ENCODE measurements at regions not wholly inside any gene's neighbourhood (a gene's known extent, or its start where the extent isn't known, plus 50 kb on each side); places are given as distances from the start of the nearest gene placed in this dataset.

DNA sequence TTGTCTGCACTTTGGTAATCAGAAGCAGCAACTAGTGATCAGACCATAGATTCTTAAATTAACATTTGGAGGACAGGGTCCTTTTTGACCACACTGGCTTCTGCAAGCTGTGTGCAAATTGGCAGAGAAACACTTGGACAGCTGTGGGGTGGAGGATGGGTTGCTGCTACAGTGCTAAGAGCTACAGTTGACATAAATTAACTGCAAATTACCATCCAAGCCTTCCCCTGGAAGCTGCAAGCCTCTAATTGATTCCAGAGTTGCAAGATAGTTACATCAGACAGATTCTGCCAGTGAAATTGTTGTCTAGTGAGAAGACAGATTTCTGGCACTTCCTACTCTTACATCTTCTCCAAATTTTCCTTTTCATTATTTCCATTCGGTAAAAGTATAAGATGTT is 517.7 kb downstream of the DIRAS2 start:
- Histone ChIP-seq H3K79me2 (ENCODE audit: insufficient read depth) (no peaks in the 10 kb centered on the region), H3K4me2 (no peak overlapping the region), H3K36me3 (replicated peaks in 1 of 2; ENCODE audit: control insufficient read depth in 1 of 2, insufficient read depth in 2 of 2, low read length in 1 of 2) (no peaks in the 10 kb centered on the region), H3K9ac (no peak overlapping the region), H3K27me3 (ENCODE audit: insufficient read depth) (no peaks in the 10 kb centered on the region), H3K9me2 (no peaks in the 10 kb centered on the region), H3K4me1 (ENCODE audit: control insufficient read depth in 1 of 2, insufficient read depth in 2 of 2, low read depth in 1 of 2, low read length in 1 of 2) (peaks cover 0 to 10% of the 10 kb centered on the region in 2 experiments; a peak in 2 of 4 replicates), H2AFZ (ENCODE audit: low read depth) (no peak overlapping the region), H3K4me3 (ENCODE audit: low read depth in 2 of 2, low read length in 1 of 2) (no peak overlapping the region), H3K27ac (ENCODE audit: low read depth in 2 of 2, low read length in 1 of 2) (peak overlapping the region in 1 of 2 experiments; percentile 93; a peak in 2 of 4 replicates), H4K20me1 (ENCODE audit: insufficient read depth) (no peaks in the 10 kb centered on the region), H3F3A (replicated peaks; ENCODE audit: insufficient read depth) (no peaks in the 10 kb centered on the region), H3K9me3 (no peaks in the 10 kb centered on the region)
- peak; percentile 64 for DNase-seq
- ChIA-PET CTCF (interaction anchor here (0.6 to 2.5 kb wide), 6 partner anchors 12 to 527 kb away, joined by 3 to 7 read pairs (median 3); no protein-coding TSS in a partner anchor), POLR2A (no interaction called here)
- 32% methylated on average over 1 of the region's 1 CpG for whole genome bisulfite sequencing (ENCODE audit: low lambda C conversion rate)
- peak; percentile 70; the same call in 1 of the 2 replicates for TF ChIP-seq RCOR1 (IDR thresholded peaks at IDR 0.05; ENCODE audit: low read length)
- no peak for TF ChIP-seq GABPA (IDR thresholded peaks at IDR 0.05; ENCODE audit: low read depth)
- peak; percentile 47; the same call in 1 of the 2 replicates for TF ChIP-seq FOXJ3 (CRISPR knock-in tag; IDR thresholded peaks at IDR 0.05)
- TF ChIP-seq MXI1 (IDR thresholded peaks at IDR 0.05; ENCODE audit: low read depth, low read length) = peak; percentile 51; the same call in 1 of the 2 replicates
- TF ChIP-seq CHD2 (IDR thresholded peaks at IDR 0.05; ENCODE audit: low read length, partially characterized antibody) = peak; percentile 97
- TF ChIP-seq, protein P1, sequence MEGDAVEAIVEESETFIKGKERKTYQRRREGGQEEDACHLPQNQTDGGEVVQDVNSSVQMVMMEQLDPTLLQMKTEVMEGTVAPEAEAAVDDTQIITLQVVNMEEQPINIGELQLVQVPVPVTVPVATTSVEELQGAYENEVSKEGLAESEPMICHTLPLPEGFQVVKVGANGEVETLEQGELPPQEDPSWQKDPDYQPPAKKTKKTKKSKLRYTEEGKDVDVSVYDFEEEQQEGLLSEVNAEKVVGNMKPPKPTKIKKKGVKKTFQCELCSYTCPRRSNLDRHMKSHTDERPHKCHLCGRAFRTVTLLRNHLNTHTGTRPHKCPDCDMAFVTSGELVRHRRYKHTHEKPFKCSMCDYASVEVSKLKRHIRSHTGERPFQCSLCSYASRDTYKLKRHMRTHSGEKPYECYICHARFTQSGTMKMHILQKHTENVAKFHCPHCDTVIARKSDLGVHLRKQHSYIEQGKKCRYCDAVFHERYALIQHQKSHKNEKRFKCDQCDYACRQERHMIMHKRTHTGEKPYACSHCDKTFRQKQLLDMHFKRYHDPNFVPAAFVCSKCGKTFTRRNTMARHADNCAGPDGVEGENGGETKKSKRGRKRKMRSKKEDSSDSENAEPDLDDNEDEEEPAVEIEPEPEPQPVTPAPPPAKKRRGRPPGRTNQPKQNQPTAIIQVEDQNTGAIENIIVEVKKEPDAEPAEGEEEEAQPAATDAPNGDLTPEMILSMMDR (IDR thresholded peaks at IDR 0.05) = no peak
- TF ChIP-seq, protein P2, sequence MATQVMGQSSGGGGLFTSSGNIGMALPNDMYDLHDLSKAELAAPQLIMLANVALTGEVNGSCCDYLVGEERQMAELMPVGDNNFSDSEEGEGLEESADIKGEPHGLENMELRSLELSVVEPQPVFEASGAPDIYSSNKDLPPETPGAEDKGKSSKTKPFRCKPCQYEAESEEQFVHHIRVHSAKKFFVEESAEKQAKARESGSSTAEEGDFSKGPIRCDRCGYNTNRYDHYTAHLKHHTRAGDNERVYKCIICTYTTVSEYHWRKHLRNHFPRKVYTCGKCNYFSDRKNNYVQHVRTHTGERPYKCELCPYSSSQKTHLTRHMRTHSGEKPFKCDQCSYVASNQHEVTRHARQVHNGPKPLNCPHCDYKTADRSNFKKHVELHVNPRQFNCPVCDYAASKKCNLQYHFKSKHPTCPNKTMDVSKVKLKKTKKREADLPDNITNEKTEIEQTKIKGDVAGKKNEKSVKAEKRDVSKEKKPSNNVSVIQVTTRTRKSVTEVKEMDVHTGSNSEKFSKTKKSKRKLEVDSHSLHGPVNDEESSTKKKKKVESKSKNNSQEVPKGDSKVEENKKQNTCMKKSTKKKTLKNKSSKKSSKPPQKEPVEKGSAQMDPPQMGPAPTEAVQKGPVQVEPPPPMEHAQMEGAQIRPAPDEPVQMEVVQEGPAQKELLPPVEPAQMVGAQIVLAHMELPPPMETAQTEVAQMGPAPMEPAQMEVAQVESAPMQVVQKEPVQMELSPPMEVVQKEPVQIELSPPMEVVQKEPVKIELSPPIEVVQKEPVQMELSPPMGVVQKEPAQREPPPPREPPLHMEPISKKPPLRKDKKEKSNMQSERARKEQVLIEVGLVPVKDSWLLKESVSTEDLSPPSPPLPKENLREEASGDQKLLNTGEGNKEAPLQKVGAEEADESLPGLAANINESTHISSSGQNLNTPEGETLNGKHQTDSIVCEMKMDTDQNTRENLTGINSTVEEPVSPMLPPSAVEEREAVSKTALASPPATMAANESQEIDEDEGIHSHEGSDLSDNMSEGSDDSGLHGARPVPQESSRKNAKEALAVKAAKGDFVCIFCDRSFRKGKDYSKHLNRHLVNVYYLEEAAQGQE (IDR thresholded peaks at IDR 0.05; ENCODE audit: low read depth, low read length) = no peak
- no peak; the same call in 1 of the 2 replicates for TF ChIP-seq RFX5 (IDR thresholded peaks at IDR 0.05; ENCODE audit: low read length)
- no peak for TF ChIP-seq EZH2phosphoT487 (IDR thresholded peaks at IDR 0.05; ENCODE audit: borderline replicate concordance, low read depth)
- TF ChIP-seq POLR2AphosphoS5 (IDR thresholded peaks at IDR 0.05; ENCODE audit: low read depth, low read length) = no peak
- peak; percentile 51 for TF ChIP-seq GATA2 (CRISPR knock-in tag; IDR thresholded peaks at IDR 0.05)
- TF ChIP-seq, protein P3, sequence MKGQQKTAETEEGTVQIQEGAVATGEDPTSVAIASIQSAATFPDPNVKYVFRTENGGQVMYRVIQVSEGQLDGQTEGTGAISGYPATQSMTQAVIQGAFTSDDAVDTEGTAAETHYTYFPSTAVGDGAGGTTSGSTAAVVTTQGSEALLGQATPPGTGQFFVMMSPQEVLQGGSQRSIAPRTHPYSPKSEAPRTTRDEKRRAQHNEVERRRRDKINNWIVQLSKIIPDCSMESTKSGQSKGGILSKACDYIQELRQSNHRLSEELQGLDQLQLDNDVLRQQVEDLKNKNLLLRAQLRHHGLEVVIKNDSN (IDR thresholded peaks at IDR 0.05; ENCODE audit: borderline replicate concordance, low read depth) = no peak
- TF ChIP-seq, protein P4, sequence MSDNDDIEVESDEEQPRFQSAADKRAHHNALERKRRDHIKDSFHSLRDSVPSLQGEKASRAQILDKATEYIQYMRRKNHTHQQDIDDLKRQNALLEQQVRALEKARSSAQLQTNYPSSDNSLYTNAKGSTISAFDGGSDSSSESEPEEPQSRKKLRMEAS (IDR thresholded peaks at IDR 0.05; ENCODE audit: low read depth) = no peak
- TF ChIP-seq NFIC (IDR thresholded peaks at IDR 0.05; ENCODE audit: borderline replicate concordance) = no peak
- TF ChIP-seq RAD21 (IDR thresholded peaks at IDR 0.05; ENCODE audit: low read length) = peak; percentile 21; the same call in 1 of the 2 replicates
- TF ChIP-seq SMC3 (IDR thresholded peaks at IDR 0.05; ENCODE audit: low read depth, low read length) = no peak
- no peak for TF ChIP-seq NRF1 (IDR thresholded peaks at IDR 0.05; ENCODE audit: low read depth, low read length)
- TF ChIP-seq TEAD4 (IDR thresholded peaks at IDR 0.05; ENCODE audit: borderline replicate concordance, insufficient read depth) = no peak
- TF ChIP-seq, protein P5, sequence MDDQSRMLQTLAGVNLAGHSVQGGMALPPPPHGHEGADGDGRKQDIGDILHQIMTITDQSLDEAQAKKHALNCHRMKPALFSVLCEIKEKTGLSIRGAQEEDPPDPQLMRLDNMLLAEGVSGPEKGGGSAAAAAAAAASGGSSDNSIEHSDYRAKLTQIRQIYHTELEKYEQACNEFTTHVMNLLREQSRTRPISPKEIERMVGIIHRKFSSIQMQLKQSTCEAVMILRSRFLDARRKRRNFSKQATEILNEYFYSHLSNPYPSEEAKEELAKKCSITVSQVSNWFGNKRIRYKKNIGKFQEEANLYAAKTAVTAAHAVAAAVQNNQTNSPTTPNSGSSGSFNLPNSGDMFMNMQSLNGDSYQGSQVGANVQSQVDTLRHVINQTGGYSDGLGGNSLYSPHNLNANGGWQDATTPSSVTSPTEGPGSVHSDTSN (IDR thresholded peaks at IDR 0.05) = no peak
- TF ChIP-seq JUND (IDR thresholded peaks at IDR 0.05) = no peak
- TF ChIP-seq, protein P6, sequence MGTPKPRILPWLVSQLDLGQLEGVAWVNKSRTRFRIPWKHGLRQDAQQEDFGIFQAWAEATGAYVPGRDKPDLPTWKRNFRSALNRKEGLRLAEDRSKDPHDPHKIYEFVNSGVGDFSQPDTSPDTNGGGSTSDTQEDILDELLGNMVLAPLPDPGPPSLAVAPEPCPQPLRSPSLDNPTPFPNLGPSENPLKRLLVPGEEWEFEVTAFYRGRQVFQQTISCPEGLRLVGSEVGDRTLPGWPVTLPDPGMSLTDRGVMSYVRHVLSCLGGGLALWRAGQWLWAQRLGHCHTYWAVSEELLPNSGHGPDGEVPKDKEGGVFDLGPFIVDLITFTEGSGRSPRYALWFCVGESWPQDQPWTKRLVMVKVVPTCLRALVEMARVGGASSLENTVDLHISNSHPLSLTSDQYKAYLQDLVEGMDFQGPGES (IDR thresholded peaks at IDR 0.05; ENCODE audit: low read depth, low read length) = no peak
- no peak for TF ChIP-seq FOSL2 (IDR thresholded peaks at IDR 0.05; ENCODE audit: borderline replicate concordance, low read depth)
- no peak for TF ChIP-seq SIN3A (IDR thresholded peaks at IDR 0.05; ENCODE audit: borderline replicate concordance, low read depth, low read length)
- no peak for TF ChIP-seq TCF12 (IDR thresholded peaks at IDR 0.05)
- TF ChIP-seq EP300 (IDR thresholded peaks at IDR 0.05; ENCODE audit: borderline replicate concordance in 1 of 2, low read depth in 1 of 2, low read length in 1 of 2) = peak in 1 of 2 experiments; percentile 91; a peak in 2 of 4 replicates
- TF ChIP-seq TAF1 (IDR thresholded peaks at IDR 0.05; ENCODE audit: borderline replicate concordance, low read depth, low read length) = no peak

All from SK-N-SH (cell line).